Thoracic aorta (tissue), 2 donors: ENCODE measurements at regions not wholly inside any gene's neighbourhood (a gene's known extent, or its start where the extent isn't known, plus 50 kb on each side); places are given as distances from the start of the nearest gene placed in this dataset.

ENCODE experiments used
- ATAC-seq: fragments of 150-250 bp; one replicate; pipeline ENCODE4 v1.8.0; 2017; ENCODE audit warnings: low read depth; ENCODE audit not compliant: insufficient number of reproducible peaks, low FRiP score
- DNase-seq: peaks from one replicate; pipeline ENCODE4 v3.0.0-alpha.2; 2020; ENCODE audit warnings: low spot score
- H3K27ac ChIP-seq, 2 donors: fragments of 200-600 bp; sonication (generic); 1 replicate in 1 of 2; 2 replicates in 1 of 2; pipeline ENCODE4 v1.5.1; 2016; ENCODE audit warnings: mild to moderate bottlenecking in 2 of 2, moderate library complexity in 2 of 2
- H3K27me3 ChIP-seq: fragments of 200-600 bp; sonication (generic); replicated peaks from 2 replicates; pipeline ENCODE4 v1.6.0; 2016; ENCODE audit warnings: mild to moderate bottlenecking; ENCODE audit not compliant: insufficient read depth
- H3K36me3 ChIP-seq: fragments of 200-600 bp; sonication (generic); one replicate; pipeline ENCODE4 v1.5.1; 2016
- H3K4me1 ChIP-seq, 2 donors: fragments of 200-600 bp; sonication (generic); 1 replicate in 1 of 2; 2 replicates in 1 of 2; pipeline versions ENCODE4 v1.5.1 to v1.6.0; 2016; ENCODE audit warnings: low read depth in 2 of 2, mild to moderate bottlenecking in 1 of 2; ENCODE audit not compliant: control insufficient read depth in 1 of 2
- H3K4me3 ChIP-seq: fragments of 200-600 bp; sonication (generic); 2 replicates; pipeline ENCODE4 v1.5.1; 2016; ENCODE audit warnings: mild to moderate bottlenecking
- H3K9me3 ChIP-seq: fragments of 200-600 bp; sonication (generic); 2 replicates; pipeline ENCODE4 v1.5.1; 2016
- CTCF ChIP-seq: fragments of 200-600 bp; sonication (generic); IDR thresholded peaks from one replicate; pipeline ENCODE4 v1.5.1; 2019; ENCODE audit warnings: antibody characterized with exemption

GRCh38 chr2:67840460-67841068 lies 222.2 kb downstream of the C1D start:
- H3K36me3 ChIP-seq = no peaks in the 10 kb centered on the region
- no peak for ATAC-seq
- H3K9me3 ChIP-seq = no peaks in the 10 kb centered on the region
- peaks cover 0 to 1% of the 10 kb centered on the region in 2 donors for H3K4me1 ChIP-seq
- no peak for DNase-seq
- no peaks in the 10 kb centered on the region for H3K27me3 ChIP-seq
- H3K4me3 ChIP-seq = no peak overlapping the region
- peak; percentile 76 for TF ChIP-seq CTCF
- no peak overlapping the region for H3K27ac ChIP-seq

- Histone ChIP-seq H3K4me3 (no peak overlapping the region), H3K4me1 (peaks cover 0 to 12% of the 10 kb centered on the region in 2 donors), H3K9me3 (no peaks in the 10 kb centered on the region), H3K27me3 (no peaks in the 10 kb centered on the region), H3K27ac (no peak overlapping the region), H3K36me3 (no peaks in the 10 kb centered on the region)
- DNase-seq (no peak), ATAC-seq (no peak)
- TF ChIP-seq CTCF = no peak
Observed at GRCh38 chr2:67841711-67842110, 221.1 kb downstream of the C1D start.

- H3K27me3 ChIP-seq = no peaks in the 10 kb centered on the region
- H3K9me3 ChIP-seq = no peaks in the 10 kb centered on the region
- peaks cover 0 to 12% of the 10 kb centered on the region in 2 donors for H3K4me1 ChIP-seq
- TF ChIP-seq CTCF = no peak
- no peak overlapping the region for H3K4me3 ChIP-seq
- no peak overlapping the region for H3K27ac ChIP-seq
- DNase-seq (no peak), ATAC-seq (no peak)
- H3K36me3 ChIP-seq = no peaks in the 10 kb centered on the region
Observed at GRCh38 chr2:67842375-67842959, 220.3 kb downstream of the C1D start.

- H3K4me3 ChIP-seq = no peak overlapping the region
- no peaks in the 10 kb centered on the region for H3K9me3 ChIP-seq
- TF ChIP-seq CTCF = no peak
- DNase-seq = no peak
- peaks cover 0 to 12% of the 10 kb centered on the region in 2 donors for H3K4me1 ChIP-seq
- no peaks in the 10 kb centered on the region for H3K27me3 ChIP-seq
- ATAC-seq = no peak
- H3K27ac ChIP-seq = no peak overlapping the region
- H3K36me3 ChIP-seq = no peaks in the 10 kb centered on the region
Observed at GRCh38 chr2:67844024-67844540, 218.7 kb downstream of the C1D start.

- Histone ChIP-seq H3K27ac (peak overlapping the region in 1 of 2 donors; percentile 22), H3K36me3 (no peaks in the 10 kb centered on the region), H3K4me1 (peaks cover 0 to 19% of the 10 kb centered on the region in 2 donors), H3K4me3 (peak overlapping the region; percentile 60), H3K9me3 (no peaks in the 10 kb centered on the region), H3K27me3 (no peaks in the 10 kb centered on the region)
- ATAC-seq (no peak), DNase-seq (no peak)
- TF ChIP-seq CTCF = no peak
Observed at GRCh38 chr2:67845621-67846369, 217.0 kb downstream of the C1D start.
